ENCODE measurements at regions not wholly inside any gene's neighbourhood (a gene's known extent, or its start where the extent isn't known, plus 50 kb on each side); places are given as distances from the start of the nearest gene placed in this dataset.

GRCh38 chr1:83632906-83633305 is 366.0 kb downstream of the TTLL7 start:
- TF ChIP-seq CTCF (IDR thresholded peaks at IDR 0.05): no peak
- no peak for TF ChIP-seq POLR2AphosphoS5 (IDR thresholded peaks at IDR 0.05)
- no peak for TF ChIP-seq EP300 (IDR thresholded peaks at IDR 0.05)

Data from stomach (tissue), 4 donors.